GM21619 (cell line): ENCODE measurements at regions not wholly inside any gene's neighbourhood (a gene's known extent, or its start where the extent isn't known, plus 50 kb on each side); places are given as distances from the start of the nearest gene placed in this dataset.
"Not testable (repeated sequence)": the region's sequence is repeated elsewhere in the genome, so short reads cannot be mapped to it uniquely, and the experiment has no call there.

ENCODE experiments used
- ATAC-seq: cut with Tn5 transposase; IDR thresholded peaks from one replicate; pipeline ENCODE4 v1.9.1; 2021; ENCODE audit not compliant: unreplicated experiment

GRCh38 chr14:101077481-101078074 is 174.1 kb upstream of the RTL1 start:
- ATAC-seq: no peak

DNA sequence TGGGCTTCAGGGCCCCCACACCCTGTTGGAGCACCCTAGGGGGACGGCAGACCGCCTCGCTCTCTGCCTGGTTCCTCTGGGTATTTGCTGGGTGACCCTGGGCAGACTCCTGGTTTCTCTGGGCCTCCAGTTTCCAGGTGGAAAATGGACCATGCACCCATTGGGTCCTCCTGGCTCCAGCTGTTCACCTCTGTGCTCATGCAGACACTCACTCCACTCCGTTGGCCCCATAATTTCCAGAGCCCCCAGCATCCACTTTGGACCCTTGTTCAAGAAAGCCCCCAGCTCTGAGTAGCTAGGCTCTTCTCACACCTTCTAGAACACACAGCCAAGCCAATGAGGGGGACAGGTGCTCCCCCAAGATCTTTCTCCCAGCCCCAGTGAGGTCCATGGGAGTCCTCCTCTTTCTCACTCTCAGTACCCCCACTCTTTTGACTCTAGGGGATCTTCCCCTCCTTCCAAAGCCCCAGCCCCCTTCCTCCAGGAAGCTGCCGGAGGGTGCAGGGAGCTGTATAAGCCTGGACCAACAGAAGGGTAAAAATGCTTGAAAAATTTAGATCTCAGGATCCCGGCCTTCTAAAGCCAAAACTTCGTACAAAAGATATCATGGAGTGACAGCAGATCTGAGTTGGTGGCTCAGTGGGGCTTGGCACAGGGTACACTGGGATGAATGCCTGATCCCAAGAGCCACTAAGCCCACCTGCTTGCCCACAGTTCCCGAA is 174.8 kb upstream of the RTL1 start:
- ATAC-seq: no peak

- no peak for ATAC-seq
These were observed 175.3 kb upstream of the RTL1 start for GRCh38 chr14:101078892-101079221.

DNA sequence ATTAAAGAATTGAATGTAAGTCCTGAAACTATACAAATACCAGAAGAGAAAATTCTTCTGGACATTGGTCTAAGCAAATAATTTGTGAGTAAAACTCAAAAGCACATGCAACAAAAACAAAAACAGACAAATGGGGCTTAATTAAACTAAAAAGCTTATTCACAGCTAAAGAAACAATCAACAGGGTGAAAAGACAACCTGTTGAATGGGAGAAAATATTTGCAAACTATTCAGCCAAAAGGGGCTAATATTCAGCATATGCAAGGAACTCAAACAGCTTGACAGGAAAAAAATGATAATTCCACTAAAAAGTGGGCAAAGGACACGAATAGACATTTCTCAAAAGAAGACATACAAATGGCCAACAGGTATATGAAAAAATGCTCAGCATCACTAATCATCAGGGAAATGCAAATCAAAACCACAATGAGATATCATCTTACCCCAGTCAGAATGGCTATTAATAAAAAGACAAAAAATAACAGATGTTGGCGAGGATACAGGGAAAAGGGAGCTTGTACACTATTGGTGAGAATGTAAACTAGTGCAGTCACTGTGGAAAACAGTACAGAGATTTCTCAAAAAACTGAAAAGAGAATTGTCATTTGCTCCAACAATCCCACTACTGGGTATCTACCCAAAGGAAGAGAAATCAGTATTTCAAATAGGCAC is 177.5 kb upstream of the RTL1 start:
- ATAC-seq: no peak

DNA sequence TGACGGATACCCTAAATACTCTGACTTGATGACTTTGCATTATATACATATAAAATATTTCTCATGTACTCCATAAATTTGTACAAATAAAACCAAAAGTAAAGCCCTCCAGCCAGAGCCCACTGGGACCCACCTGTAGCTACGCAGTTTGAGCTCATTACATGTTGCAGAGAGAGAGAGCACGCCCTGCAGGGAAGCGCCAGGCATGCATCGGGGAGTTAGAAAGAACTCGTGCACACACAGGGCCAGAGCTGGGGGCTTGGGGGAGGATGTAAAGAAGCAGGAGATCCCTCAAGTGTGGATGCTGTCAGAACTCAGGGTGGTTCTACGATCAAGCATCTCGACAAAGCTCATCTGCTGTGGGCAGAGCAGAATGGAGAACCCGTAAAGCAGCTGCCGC is 178.5 kb upstream of the RTL1 start:
- no peak for ATAC-seq

DNA sequence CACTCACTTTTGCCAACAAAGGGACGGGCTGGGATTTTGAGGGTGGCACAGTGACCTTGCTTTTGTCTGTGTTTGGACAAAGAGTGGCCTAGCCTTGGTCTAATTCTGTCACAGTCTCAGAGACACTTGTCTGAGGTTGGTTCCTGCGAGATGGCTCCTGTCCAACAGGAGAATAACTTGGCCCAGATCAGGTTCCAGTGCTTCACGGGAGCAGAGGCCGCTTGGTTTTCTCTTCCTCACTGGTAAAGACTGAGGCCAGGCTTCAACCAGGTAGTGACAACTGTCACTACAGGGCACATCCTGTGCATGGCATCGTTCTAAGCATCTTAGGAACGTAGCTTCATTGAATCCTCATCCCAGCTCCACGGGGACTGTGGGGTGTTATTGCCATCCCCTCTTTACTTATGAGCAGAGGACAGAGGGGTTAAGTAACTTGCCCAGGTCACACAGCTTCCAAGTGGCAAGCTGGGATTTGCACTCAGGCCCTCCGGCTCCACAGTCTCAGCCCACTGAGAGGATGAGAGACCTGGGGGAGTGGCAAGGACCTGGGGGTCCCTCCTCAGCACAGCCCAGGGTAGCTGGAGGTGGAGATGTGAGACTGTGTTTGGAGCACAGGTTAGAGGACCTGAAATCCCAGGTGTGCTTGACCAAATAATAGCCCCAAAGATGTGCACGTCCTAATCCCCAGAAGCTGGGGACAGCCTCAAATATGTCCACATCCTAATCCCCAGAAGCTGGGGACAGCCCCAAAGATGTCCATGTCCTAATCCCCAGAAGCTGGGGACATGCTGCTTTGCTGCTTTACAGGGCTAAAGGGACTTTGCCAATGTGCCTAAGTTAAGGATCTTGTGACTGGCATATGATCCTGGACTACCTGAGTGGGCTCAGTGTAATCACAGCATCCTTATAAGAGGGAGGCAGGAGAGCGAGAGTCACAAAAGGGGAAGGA is 179.2 kb upstream of the RTL1 start:
- ATAC-seq: no peak

DNA sequence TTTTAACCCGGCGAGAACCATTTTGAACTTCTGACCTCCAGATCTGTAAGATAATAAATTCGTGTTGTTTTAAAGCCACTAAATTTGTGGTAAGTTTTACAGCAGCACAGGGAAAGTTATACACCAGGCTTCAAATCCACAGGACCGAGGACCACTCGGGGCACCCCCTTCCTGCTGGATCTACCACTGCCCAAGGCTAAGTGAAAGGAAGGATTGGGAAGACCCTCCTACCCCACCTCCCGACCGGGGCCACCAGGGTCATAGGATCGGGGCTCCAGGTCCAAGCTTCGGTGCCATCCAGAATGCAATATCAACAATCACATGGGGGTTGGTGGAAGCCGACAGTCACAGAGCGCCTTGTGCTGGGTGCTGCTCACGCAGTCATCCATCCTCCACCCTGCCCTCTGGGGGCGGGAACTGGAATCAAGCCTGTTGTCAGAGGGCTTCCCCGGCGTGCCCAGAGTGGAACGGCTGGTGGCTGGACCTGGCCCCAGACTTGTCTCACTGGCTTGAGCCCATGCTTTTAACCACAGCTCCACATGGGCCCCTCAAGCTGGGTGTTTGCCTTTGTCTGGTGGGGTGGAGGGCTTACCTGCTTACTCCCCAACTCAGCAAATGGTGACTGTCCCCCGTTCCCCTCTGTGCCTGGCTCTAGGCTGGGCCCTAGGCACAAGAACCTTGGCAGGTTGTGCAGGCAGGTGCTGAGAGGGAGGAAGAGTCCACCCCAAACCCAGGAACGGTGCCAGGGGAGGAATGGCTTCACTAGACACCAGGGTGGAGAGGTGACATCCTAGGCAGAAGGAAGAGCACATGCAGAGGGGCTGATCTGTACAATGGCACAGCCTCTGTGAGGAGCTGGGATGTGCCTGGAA is 180.3 kb upstream of the RTL1 start:
- no peak for ATAC-seq

- no peak for ATAC-seq
These were observed 180.9 kb upstream of the RTL1 start for GRCh38 chr14:101084436-101084826.

- ATAC-seq: no peak
These were observed 183.4 kb upstream of the RTL1 start for GRCh38 chr14:101086926-101087325.

DNA sequence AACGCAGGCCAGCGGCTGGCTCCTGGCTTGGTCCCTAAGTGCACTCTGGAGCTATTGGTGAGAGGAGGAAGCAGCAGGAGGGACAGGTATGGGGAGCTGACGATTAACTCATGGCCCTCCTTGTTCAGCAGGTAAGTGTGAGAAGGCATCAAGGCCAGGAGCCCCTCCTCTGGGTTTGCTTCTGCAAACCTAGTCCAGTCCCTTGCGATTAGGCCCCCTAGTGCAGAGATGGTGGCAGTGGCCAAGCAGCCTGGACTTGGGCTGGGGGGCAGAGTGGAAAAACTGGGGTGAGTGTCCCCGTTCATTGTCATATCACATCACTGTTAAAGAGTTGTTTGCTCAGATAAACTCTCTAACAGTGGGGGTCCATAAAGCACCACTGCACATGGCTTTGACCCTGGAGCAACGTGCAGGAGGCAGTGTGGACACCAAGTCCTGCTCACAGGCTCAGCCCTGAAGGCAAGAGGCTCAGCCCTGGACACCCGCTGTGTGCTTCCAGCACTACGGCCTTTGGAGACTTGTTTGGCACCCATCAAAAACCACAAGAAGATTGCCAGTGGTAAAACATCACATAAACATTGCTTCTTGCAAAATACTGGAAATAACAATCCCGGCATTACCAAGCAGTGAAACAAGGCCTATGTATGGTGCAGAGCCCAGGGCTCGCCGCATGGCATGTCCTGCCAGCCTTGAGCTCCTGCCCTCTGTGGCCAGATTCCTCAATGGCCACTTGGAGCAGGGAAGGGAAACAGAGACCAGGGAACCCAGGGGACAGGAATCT is 184.3 kb upstream of the RTL1 start:
- no peak for ATAC-seq

- ATAC-seq: no peak
These were observed 184.8 kb upstream of the RTL1 start for GRCh38 chr14:101088395-101088667.

- no peak for ATAC-seq
These were observed 185.2 kb upstream of the RTL1 start for GRCh38 chr14:101088714-101089113.

GRCh38 chr14:101090478-101090877 is 187.0 kb upstream of the RTL1 start:
- not testable (repeated sequence) for ATAC-seq

- ATAC-seq: no peak
These were observed 187.5 kb upstream of the RTL1 start for GRCh38 chr14:101090976-101091375.

DNA sequence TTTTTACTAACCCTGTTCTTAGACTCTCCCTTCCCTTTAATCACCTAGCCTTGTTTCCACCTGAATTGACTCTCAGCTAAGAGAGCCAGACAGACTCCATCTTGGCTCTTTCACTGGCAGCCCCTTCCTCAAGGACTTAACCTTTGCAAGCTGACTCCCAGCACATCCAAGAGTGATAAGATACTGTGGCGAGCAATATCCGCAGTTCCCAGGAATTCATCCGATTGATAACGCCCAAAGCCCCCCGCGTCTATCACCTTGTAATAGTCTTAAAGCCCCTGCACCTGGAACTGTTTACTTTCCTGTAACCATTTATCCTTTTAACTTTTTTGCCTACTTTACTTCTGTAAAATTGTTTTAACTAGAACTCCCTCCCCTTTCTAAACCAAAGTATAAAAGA is 191.4 kb upstream of the RTL1 start:
- not testable (repeated sequence) for ATAC-seq

DNA sequence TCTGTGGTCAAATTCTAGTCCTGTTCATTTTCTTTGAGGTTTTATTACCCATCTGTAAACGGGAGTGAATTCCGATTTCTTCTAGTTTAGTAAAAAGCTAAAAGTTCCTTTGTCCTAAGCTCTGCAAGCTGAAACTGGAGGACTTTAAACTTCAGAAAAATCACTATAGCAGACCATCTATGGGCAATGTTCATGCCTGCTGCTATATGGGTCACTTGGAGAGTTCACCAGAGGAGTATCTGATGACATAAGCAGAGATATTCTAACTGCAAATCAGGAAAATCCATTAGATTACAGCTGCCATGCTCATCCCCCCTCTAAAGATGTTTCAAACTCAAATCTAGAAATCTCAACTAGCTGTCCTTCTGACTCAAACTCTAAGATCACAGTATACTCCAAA is 193.0 kb upstream of the RTL1 start:
- ATAC-seq: no peak

- ATAC-seq: no peak
These were observed 193.7 kb upstream of the RTL1 start for GRCh38 chr14:101097109-101097793.

- no peak for ATAC-seq
These were observed 194.7 kb upstream of the RTL1 start for GRCh38 chr14:101098177-101098576.

- no peak for ATAC-seq
These were observed 195.1 kb upstream of the RTL1 start for GRCh38 chr14:101098641-101099040.
